Ecto neural progenitor cell (in vitro differentiated cells): ENCODE measurements at regions not wholly inside any gene's neighbourhood (a gene's known extent, or its start where the extent isn't known, plus 50 kb on each side); places are given as distances from the start of the nearest gene placed in this dataset.

ENCODE experiments used
- DNase-seq: peaks from one replicate; pipeline ENCODE4 v3.0.0-alpha.2; 2018; ENCODE audit warnings: low spot score

DNA sequence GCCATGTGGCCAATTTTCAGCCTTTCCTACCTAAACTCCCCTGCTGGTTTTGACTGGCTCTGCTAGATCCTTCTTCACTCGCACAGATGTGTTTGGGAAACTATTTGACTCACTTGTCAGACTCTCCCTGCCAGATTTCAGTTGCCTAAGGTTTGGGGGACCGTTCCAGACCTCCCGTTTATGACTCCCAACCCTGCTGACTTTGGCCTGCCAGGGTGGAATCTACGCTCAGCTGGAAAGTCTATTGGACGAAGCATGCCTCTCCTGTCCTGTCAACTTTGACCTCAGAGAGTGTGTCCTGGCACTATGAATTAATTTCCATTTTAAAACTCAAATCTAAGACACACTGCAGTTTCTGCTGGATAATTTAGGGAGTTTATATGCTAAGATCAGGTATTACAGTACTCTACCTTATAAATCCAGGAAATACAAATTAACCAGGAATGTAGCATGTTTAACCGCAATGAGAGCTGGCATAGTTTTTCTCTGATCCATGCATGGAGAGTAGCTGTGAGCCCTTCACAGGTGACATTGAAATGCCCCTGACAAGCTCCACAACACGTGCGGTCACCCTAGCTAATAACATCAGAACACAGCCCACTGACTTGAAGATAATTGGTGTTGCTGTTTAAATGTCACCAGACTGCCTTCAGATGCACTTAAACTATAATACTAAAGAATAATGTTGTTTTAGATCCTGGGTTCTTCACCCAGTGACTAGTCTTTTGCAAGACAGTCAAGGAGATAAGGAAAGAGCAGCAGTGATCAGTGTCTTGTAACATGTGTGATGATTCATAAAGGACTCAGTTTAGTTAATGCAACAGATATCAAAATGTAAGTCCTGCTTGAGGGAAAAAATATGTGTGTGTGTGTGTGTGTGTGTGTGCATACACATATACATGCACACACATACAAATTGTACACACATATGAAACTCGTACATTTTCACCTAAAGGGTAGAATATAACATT, 223.0 kb upstream of the MCTP2 start:
- DNase-seq, result no peak

DNA sequence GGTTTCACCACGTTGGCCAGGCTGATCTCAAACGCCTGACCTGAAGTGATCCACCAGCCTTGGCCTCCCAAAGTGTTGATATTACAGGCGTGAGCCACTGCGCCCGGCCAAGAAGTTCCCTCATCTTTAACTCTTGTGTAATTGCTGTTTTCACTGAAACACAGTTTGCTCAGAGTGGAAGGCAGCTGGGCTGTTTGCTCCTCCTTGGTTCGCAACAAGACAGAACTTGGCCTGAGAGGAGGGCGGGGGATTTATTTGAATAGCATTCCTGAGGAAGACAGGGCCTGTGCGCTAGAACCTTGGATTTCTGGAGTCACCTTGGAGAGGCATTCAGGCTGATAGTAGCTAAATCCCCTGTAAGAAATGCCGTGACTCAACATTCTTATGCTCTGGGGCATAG, 226.7 kb upstream of the MCTP2 start:
- DNase-seq, result no peak

DNA sequence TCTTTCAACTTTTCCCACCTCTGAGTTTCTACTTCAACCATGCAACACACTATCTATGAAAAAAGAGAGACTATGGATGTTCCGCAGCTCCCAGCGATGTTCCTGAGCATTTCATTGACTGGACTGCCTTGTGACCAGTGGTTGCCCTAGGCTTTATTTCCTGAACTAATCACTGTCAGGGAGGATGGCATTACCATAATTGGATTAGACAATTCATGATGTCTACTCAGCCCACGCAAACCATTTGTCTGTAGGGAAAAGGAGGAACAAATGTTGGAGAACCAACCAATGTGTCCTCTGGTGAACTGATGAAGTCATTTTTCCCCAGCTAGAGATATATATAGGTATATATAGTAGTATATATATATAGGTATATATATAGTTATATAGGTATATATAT, 229.3 kb upstream of the MCTP2 start:
- no peak for DNase-seq

DNA sequence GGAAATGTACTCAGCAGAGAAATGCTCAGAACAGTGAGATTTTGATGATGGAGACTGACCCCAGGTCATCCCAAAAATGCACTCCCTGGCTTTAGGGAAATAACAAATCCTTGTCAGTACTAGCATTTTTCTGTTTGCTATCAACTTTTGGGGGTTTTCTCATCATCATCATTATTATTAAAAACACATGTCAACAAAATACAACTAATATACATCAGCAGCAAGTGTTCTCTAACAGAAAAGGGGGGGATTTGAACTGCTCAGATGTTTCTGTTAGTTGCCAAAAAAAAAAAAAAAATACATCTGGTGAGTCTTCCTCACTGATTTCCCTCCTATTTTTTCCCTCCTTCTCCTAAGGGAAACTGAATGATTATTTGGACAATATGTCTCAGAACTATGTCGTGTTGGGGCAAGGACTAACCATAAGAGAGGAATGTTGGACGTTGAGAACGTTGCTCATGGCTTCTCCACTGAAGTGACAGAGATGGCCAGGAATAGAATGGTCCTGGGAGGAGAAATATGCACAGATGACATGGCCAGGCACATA, 230.0 kb upstream of the MCTP2 start:
- DNase-seq, result no peak

DNA sequence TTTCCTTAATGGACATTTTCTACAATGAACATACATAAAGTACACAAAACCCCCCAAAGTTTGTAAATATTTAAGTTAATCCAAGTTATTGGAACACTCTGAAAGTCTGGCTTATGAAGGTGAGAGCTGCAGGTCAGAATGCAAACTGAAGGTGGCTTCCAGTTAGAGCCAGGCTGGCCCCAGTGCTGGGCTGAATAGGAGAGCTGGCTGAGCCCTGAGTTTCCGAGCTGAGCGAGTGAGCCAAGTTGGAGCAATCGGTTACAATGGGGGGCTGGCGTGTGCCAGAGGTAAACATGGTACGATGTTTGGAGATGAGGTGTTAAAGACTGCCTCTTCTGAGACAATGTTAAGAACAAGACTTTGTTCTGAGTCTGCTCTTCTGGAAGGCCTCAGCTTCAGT, 230.8 kb upstream of the MCTP2 start:
- no peak for DNase-seq

DNA sequence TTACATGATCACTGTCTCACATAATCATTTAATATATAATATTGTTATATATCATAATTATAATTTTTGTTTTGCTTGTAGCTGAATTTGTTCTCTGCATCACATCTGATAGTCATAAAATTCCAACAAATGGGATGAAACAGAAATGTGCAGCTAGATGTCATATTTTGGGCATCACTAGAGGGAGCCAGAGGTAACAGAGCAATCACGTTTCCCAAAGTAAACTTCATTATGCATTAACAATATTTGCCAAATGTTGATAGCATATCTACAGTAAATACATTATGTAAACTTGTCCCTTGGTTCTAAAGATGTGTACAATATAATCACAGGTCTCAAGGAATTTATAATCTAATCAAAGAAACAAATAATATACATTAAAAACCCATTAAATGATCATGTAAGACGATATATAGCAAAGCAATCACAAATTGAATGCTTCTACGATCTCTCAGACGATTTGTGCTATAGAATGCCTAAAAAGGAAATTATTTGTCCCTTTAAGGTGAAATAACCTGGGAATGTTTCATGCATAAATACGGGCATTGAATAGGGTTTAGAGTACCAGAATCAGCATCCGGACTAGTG, 234.2 kb upstream of the MCTP2 start:
- DNase-seq, result no peak

DNA sequence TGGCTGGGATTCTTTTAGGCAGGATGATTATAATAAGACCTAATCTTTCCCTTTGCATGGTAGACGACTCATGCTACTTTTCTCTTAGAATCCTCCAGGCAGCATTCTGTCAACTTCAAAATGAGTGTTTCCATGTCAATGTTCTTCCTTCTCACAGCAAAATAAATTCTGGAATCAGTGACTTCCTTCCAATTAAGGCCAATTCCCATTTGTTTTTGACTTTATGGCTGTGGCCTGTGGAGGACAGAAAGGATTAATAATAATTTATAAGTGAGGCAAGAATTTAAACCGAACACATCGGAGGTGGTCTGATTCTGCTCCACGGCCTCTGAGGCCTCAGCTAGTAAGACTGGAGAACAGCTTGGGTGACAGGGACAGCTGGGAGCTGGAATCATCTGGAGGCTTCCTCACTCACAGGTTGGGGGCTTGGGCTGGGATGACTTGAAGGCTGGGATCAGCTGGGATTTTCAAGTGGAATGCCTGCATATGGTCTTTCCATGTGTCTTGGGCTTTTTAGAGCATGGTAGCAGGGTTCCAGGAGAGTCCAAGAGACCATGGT, 241.8 kb upstream of the MCTP2 start:
- DNase-seq, result no peak

DNA sequence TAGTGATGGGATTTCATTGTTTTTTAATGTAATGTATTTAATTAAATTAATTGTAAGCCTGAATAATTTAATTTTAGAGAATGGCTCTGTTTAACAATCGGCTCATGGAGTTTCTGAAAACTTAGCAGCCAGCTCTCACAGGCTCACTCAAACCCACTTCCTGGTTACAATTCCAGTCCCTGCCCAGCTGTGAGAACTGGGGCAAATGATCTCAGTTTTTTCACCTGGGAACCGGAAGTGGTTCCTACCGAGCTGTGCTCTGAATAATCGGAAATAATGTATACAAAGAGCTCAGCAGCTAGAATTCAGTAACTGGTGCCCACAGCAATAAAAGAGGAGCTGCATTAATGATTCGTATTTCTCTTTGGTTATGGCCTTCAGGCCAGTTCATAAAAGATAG, 244.3 kb upstream of the MCTP2 start:
- DNase-seq, result no peak

DNA sequence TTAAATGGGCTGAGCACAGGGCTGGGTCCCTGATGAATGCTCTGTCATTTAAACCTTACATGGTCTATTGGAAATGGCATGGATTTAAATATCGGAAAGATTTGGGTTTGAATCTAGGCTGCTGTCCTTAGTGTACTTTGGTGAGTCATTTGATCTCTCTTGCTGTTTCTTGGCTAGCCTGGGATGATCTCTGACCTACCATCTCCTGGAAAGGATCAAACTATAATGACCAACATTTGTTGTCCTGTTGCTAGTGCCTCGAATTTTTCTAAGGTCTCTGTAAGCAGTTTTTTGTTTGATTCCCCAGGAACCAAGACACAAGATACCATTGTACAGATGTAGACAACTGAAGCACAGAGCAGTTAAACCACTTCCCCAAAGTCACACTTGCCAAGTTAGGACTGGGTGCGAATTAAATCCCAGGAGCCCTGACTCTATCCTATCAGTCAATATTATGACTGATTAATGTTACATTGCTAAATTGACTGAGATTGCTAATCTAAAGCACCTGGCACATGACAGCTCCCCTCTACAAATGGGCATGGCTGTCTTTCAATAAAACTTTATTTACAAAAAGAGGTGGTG, 244.9 kb upstream of the MCTP2 start:
- no peak for DNase-seq

DNA sequence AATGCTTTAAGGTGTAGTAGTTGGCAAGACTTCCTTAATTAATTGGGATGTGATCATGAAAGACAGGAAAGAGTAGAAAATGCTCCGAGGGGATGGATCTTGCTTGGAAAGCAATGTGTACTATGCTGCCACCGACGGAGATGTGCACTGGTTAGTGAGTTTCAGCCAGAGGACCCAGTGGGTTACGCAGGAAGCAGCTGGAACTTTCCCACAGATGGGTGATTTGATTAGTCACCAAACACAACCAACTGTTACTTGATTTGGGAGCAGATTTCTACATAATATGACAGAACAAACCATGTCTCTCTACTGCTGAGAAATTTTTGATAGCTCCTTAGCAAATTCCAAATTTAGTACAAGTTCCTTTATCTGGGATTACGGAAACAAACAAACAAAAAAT, 245.4 kb upstream of the MCTP2 start:
- no peak for DNase-seq

DNA sequence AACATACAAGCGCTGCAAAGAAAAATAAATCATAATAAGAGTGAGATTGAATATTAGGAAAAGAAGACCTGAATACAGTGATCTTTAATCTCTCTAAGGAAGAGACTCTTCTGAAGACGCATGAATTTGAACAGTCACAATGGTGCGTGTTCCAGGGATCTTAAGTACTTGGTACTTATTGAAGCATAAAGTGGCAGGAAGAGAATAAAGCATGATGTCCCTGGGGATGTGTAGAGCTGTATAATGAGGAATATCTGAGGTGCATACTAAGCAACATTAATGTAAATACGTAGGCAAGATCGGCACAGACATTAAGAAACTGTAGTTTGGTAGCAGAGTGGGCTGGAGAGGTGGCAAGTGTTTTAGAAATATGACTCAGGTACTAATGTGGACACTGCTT, 246.2 kb upstream of the MCTP2 start:
- no peak for DNase-seq

DNA sequence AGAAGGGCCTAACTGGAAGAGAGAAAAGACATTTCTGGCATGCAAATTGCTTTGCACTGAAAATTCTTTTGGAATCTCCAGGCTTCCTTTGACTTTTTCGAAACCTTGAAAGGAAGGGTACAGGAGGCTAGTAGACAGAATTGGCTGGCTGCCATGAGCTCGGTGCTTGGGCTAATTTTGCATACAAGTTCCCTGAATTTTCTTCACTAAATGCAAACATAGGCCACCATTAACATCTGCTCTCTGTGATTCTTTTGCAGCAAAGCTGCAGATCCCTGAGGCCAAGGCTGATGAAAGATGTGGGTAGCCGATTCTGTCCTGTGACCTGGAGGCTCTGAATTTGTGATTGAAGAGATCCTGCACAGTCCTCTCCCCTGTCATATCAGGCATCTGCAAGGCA, 247.8 kb upstream of the MCTP2 start:
- no peak for DNase-seq

DNA sequence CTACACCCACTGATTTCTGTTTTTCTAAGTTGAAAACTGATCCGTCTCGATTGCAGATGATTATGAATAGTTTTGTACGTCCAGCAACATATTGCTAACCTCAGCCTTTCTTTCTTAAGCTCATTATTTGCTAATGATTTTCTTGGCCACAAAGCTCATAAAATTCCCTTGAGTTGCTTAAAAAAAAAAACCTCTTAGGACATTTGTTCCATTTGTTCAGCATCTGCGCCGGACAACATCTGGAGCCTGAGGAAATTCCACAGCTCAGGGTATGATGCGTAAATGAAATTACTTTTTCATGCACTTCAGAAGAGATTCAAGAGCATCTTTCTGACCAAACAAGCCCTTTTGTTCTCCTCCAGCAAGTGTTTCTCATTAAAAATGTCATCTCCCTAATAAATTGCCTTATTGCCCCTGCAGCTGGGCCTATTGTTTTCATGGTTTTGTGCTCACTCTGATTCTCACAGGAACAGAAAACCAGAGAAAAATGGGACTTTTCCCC, 249.1 kb upstream of the MCTP2 start:
- DNase-seq, result no peak

DNA sequence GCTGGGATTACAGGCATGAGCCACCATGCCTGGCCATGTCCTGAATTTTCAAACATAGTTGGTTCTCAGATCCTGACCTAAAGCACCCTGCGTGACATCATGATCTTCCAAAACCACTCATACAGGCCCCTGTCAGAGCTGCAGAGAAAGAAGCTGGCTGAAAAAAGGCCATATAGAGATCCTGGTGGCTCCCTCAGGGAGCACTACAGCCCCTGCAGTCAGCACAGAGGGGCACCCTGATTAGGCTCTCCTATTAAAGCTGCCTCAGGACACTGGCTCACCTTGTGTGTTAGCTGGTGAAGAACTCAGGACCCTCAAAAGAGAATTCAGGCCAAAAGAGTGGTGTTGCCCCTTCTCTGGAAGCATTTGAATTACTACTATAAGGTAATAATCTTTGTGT, 249.7 kb upstream of the MCTP2 start:
- no peak for DNase-seq

DNA sequence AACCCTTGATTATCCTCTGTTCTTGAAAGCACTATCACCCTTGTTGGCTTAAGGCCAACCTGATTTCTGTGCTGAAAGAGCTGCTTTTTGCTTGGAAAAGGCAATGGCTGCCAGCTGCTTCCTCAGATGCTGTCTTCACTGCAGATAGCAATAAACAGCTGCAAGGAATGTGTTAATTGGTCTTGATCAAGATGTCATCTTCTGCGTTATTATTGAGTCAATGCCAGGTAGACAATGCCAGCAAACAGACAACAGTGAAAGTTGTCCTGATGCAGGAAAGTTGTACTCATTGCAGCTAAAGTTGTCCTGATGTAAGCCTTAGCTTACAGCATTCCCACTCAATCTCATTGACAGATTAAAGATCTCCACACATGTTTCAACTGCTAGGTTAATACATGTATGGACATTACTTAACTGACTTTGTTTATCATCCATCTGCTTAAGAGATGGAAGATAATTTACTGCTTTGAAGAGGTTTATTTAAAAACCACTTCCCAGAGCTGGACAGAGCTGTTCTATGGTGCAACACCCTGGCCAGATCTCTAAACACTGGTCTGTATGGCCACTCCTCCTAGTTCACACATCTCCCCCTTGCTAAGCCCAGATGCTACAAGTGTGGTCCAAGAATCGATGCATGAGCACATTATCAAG, 251.0 kb upstream of the MCTP2 start:
- no peak for DNase-seq

DNA sequence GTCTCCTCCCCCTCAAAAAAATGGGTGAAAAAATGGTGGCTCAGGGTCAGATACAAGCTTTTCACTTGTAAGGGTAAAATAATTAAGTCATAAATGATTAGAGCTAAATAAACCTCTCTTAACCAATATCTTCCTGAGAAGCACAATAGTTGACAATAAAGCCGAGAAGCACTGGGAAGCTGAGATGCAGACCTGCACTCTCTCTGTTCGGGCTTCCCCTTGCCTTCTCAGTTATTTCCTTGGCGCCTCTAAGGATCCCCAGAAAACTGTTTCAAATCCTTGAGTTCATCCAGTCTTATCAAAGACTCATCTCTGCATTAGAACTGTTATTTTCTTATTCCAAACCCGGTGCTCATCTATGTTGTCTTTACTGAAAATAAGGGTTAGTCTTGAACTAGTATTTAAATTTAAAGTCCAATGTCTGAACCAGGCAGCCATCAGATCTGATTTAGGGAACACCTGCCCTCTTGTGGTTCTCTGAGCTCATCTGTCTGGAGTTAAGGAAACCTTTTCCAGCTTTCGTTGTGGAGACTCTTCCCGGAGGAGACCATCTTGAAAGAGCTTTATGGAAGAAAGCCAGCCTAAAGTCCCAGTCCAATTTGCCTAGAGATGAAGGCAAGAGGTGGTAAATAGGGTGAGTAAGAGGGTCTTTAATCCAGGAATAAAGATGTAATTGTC, 256.4 kb upstream of the MCTP2 start:
- DNase-seq, result no peak

DNA sequence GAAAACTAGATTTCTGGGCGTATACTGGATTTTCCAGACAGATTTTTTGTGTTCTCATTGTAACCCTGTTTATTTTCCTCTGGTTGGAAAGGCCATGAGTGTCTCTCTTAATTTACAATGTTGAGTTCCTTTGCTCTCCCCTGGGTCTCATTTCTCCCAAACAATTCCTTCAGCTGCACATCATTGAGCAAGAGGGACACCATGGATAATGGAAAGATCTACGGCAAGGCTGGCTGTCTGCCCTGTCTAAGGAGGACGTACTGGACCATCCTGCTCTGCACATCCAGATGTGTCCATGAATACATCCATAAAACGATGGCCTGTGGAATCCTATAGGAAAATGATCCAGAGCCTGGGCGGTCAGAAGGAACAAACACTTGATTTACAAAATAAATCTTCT, 258.1 kb upstream of the MCTP2 start:
- no peak for DNase-seq

DNA sequence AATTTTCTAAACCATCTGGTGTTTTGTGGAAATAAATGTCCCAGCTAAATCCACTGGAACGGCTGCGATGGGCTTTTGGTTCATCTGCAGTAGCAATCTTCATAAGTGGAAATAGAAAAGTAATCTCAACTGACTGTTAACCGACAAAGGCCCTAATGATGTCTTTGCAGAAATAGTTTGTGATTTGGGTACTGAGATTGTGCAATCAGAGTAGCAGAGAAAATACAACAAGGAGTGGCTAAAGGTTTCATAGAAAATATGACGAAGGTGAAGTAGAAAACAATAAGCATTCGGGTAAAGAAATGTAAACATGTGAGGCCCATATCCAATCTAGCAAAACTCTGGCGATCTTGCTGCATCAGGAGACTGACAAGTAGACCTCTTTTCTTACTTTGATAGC, 262.6 kb upstream of the MCTP2 start:
- no peak for DNase-seq

DNA sequence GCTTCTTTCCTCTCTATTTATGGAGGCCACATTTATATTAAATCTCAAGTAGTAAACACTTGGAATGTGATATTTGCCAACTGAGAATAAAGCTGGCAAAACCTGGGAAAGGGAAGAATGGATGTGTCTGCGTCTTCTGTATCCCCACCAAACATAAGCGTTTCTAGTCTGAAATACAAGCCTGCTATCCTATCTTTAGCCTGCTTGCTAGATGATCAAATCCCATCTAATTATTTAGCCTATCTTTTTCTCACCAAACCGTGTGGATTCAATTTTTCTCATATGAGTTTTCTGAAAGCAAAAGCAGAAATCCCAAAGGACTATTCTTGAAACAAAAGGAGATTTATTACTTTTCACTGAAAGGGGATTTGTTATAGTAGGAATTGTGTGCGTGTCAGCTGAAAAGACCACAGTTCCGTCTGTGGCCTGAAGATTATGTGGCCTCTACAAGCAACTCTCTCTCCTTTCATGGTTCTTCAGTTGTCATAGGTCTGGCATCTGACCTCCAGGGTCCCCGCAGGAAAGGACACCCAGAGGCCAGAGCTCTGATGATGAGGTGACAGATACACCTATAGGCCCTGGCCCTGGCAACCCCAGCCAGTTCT, 266.0 kb upstream of the MCTP2 start:
- no peak for DNase-seq

DNA sequence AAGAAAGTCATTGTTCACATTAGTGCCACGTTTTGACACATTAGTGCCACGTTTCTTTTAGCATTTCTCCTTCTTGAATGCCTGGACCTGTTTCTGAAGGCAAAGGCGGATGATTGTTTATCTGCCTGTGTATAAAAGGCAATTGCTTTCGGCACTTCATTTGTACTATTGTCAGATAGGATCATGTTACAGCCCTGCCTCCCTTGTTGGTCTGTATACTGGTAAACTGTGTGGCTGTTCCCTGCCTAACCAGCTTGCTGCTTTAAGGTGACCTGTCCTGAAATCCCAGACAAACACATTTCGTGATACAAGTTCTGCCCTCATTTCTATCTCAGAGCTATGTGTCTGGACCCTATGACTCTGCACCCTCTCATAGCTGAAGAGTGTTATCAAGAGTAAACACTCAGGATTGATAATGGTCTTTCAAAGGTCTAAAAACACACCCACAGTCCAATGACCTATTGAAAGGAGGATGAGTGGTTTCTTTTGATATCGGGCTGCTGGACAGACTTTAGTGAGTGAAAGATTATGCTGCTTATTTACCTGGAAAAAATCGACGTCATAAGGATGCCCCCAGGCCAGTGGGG, 276.3 kb upstream of the MCTP2 start:
- DNase-seq, result no peak

DNA sequence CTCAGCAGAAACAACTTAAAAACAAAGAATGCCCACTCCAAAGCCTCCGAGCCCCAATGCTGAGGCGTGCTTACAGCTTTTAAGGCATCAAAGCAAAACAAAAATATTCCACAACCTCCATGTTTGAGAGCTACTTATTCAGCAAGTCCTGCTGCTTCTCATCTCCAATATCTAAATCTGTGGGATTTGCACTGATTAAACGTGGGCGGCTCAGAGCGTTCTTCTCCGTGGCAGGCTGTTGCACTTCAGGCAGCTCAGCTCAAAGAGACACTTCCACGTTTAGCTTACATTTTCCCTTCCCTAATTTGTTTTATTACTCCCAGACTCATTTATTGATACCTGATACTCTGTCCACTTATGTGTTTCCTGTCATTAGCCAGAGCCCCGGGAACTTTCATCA, 282.6 kb upstream of the MCTP2 start:
- DNase-seq, result no peak
